Body of pancreas (tissue), 4 donors: ENCODE measurements at regions not wholly inside any gene's neighbourhood (a gene's known extent, or its start where the extent isn't known, plus 50 kb on each side); places are given as distances from the start of the nearest gene placed in this dataset.

Experiments
- POLR2A ChIP-seq, 3 donors: fragments of 450-650 bp; IDR thresholded peaks; one replicate each; pipeline ENCODE4 v1.6.1; 2016; ENCODE audit warnings: antibody characterized with exemption in 3 of 3, mild to moderate bottlenecking in 2 of 3
- TF ChIP-seq, protein P1 (sequence below), 7 experiments: fragments of 450-650 bp in 4 of 7; fragments of 200-600 bp in 3 of 7; sonication (generic) in 3 of 7; IDR thresholded peaks; one replicate each; pipeline ENCODE4 v1.5.1; 2016 to 2019; ENCODE audit warnings: antibody characterized with exemption in 7 of 7

DNA sequence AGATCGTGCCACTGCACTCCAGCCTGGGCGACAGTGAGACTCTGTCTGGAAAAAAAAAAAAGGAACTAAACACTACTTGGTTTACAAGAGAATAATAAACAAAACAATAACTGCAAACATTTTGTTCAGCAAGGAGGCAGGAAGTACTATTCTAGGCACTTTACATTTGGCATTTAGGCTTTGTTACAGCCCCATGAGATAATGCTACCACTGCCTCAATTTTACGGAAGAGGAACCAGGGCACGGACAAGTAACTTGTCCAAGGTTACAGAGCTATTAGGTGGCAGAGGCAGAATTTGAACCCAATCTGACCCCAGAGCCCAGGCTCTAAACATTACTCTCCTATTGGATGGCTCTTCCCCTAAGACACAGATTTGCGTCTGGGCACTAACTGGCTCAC, 108.7 kb upstream of the AKIP1 start:
- TF ChIP-seq, protein P1, sequence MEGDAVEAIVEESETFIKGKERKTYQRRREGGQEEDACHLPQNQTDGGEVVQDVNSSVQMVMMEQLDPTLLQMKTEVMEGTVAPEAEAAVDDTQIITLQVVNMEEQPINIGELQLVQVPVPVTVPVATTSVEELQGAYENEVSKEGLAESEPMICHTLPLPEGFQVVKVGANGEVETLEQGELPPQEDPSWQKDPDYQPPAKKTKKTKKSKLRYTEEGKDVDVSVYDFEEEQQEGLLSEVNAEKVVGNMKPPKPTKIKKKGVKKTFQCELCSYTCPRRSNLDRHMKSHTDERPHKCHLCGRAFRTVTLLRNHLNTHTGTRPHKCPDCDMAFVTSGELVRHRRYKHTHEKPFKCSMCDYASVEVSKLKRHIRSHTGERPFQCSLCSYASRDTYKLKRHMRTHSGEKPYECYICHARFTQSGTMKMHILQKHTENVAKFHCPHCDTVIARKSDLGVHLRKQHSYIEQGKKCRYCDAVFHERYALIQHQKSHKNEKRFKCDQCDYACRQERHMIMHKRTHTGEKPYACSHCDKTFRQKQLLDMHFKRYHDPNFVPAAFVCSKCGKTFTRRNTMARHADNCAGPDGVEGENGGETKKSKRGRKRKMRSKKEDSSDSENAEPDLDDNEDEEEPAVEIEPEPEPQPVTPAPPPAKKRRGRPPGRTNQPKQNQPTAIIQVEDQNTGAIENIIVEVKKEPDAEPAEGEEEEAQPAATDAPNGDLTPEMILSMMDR (IDR thresholded peaks at IDR 0.05), result no peak
- TF ChIP-seq POLR2A (IDR thresholded peaks at IDR 0.05), result no peak
